ENCODE measurements at regions not wholly inside any gene's neighbourhood (a gene's known extent, or its start where the extent isn't known, plus 50 kb on each side); places are given as distances from the start of the nearest gene placed in this dataset.

DNA sequence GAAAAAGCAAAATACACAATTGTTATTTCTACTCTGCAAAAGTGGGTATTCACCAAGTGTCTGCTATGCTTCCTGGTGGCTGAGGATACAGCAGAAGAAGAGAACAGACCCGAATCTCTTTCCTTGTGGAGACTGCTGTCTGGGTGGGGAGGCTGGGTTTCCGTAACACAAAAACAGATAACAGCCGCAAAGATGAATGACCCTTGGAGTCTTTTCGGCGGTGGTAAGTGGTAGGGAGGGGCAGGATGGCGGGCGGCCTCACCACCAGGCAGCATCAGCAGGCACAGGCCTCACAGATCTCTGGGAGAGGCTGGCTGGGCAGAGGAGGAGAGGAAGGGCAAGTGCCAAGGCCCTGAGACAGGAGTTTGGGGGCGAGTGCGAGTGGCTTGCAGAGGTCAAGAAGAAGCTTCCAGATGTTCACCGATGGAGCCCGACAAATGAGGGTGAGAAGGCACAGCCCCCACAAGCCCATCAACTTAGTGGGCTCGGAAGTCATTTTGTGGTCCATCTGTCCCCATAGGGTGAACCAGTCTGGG, 164.2 kb downstream of the RHOU start:
- DNase-seq = no peak

DNA sequence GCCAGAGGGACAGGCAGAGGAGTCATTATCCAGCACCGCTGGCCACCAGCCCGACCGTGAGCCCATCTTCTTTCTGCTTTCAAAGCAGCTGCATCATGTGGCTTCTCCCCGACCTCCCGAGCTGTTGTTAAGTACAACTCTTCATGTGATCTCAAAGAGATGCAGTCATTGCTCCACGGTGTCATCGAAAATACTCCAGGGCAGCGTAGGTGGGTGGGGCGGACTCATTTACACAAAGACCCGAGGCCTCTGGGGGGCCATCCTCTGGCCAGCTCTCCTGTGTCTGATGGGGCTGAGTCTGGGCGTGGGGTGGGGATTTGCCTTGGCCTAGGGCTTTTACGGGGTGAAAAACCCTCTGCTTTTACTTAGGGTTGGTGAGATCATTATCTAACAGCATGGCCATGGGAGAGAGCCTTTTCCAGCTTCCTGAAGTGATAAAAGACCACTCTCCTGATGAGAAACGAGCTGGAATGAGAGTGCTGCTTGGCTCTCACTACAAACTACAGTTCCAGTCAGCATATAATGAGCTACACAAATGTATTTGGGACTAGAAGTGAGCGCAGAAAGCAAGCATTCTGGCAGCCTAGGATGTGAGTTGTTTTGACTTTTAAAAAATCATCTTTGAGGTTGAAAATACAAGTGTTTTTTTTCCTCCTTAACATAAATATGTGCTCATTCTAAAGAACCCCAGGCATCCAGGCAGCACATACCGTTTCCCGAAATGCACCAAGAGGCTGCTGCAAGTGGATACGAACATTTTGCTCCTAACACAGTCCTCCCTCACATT, 165.0 kb downstream of the RHOU start:
- DNase-seq = no peak

DNA sequence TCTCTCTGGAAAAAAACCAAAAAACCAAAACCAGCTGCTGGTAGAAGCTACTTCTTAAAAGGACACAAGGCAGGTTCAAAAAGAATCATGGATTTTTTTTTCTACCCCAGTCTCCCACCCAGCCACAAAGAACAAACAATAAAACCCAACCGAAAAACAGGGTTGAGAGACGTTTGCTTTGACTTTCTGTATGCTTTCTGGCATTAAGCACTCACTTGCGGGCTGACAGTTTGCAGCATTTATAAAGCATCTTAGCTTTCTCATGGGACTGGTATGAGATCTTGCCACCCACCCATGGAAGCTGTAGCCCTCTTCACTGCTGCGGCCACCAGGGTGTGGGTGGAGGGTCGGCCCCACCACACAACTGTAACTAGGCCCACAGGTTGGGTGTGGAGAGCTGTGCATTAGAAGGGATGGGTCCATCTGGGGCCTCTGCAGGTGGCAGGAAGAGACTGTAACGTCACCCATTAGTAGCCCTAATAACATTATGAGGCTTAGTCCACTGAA, 165.7 kb downstream of the RHOU start:
- no peak for DNase-seq

DNA sequence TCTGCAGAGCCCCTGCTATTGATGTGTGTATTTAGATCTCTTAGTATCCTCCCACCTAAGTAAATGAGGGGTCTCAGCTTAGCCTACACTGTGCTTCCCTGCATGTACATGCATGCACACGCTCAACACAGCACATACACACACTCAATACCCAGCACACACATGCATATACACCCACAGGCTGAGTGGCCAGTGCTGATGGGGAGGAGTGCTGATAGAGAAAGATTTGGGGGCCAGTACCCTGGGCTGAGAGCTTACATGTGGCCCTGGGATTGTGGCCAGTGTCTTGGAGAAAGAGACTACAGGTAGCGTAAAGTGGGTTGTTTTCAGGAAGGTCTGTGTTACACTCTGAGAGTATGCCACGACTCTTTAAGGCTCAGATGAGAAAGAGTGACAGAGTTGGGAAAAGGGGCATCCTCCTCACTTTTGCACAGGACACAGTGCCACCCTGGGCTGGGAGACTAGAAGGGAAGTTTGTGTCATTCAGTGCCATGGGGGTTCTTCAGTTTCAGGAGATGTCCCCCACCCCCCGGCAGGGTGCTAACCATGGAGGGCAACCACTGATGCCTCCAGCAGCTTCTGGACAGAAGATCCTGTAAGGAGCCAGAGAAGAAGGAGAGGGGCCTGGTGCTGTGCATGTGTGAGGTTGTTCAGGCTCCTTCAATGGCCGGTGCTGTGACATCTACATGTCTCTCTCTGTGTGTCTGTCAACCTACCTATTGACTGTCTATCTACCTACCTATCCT, 166.8 kb downstream of the RHOU start:
- no peak for DNase-seq

DNA sequence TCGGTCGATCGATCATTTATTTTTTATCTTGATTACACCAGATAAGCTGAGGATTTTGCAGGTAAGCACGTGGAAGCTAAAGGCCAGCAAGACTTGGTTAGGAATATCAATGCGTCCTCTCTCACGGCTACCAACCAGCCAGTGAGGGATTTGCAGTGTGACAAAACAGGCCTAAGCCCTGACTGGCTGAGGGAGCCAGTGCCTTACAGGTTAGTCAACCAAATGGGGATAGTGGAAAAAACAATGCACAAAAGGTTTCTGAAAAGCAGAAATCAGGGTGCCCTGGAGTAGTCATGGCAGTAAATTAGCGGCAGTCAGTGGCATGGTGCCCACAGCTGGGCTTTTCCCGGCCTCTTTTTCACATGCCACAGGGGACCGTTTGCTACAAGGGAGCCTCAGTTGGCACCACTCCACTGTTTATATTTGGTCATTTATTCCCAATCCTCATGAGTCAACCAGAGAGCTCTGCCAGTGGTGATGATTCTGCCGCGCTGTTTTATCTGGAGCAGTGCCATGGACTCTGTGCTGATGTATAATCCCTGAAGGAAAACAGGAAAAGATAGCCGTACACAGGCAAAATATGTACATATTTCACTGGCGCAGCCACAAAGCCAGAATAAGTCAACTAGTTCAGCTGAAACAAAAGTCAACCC, 167.6 kb downstream of the RHOU start:
- DNase-seq = no peak

DNA sequence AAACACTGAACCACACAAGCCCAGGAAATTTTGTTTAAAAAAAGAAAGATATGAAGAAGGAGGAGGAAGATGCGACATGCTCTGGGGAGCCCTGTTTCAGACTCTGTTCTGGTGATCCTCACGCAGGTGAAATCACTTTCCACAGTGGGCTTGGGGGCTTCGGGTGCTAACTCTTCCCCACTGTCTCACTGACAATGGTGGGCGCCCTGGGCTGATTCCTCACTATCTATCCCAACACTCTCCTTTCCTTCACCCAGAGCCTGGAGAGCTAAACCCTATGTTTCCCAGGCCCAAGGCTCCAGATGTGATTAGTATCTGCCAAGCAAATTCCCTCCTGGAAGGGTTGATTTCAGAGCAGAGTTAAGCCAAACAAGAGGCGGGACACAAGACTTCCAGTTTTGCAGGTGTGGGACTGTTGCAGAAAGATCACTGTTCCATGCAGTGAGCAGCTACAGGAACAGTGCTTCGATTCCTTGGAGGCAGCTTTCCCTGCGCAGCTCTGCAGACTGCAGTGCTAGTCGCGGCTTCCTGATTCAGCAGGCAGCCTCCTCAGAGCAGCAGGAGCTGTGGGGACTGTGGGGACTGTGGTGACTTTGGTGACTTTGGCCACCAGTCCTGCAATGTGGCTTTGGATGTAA, 168.3 kb downstream of the RHOU start:
- no peak for DNase-seq

DNA sequence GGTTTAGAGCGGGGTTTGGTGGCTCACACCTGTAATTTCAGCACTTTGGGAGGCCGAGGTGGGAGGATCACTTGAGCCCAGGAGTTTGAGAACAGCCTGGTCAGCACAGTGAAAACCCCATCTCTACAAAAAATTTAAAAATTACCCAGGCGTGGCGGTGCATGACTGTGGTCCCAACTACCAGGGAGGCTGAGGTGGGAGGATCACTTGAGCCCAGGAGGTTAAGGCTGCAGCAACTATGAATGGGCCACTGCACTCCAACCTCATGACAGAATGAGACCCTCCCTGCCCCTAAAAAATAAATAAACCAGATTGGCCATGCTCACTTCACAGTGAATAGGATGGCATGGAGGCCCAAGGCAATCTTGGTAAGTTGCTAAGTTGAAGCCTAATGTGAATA, 168.9 kb downstream of the RHOU start:
- DNase-seq = no peak

DNA sequence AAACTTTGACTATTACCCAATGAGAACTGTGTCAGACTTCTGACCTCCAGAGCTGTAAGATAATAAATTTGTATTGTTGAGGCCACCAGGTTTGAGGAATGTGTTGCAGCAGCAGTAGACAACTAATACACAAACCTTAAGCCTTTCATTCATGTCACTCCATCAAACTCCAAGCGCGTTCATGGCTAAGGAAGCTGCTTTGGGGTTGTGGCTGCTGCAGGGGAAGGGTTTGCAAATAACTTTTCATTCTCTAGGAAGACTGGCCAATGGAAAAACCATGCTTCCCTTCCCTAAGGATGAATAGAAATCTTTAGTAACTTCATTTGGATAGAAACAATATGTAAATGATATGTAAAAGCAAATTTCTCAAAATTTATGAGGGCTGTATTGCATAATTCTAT, 170.4 kb downstream of the RHOU start:
- no peak for DNase-seq

DNA sequence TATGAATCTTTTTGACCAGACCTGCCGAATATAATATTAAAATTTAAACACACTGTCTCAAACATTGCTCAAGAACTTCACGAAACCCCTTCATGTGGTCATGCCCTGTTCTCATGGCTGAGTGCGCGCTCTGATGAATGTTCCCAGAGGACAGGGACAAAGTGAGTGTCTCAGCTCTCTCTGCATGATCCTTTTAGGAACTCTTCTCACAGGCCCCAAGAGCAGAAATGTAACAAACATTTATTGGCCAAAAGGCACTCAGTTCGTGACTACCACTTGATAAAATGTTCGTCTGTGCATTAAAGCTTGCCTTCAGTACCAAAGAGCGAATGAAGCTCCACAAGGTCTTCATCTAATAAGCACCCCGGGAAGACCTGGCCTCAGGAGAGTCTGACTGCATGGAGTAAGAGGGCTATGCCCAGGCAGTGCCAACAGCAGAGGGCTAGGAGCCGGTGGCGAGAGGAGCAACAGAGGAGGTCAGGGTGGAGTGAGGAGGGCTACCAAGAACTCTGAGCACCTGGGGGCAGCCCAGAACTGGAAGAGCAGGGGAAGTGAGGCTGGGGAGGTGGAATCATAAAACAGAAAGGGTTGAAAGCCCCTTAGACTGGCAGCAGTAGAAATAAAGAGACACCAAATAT, 171.1 kb downstream of the RHOU start:
- no peak for DNase-seq

DNA sequence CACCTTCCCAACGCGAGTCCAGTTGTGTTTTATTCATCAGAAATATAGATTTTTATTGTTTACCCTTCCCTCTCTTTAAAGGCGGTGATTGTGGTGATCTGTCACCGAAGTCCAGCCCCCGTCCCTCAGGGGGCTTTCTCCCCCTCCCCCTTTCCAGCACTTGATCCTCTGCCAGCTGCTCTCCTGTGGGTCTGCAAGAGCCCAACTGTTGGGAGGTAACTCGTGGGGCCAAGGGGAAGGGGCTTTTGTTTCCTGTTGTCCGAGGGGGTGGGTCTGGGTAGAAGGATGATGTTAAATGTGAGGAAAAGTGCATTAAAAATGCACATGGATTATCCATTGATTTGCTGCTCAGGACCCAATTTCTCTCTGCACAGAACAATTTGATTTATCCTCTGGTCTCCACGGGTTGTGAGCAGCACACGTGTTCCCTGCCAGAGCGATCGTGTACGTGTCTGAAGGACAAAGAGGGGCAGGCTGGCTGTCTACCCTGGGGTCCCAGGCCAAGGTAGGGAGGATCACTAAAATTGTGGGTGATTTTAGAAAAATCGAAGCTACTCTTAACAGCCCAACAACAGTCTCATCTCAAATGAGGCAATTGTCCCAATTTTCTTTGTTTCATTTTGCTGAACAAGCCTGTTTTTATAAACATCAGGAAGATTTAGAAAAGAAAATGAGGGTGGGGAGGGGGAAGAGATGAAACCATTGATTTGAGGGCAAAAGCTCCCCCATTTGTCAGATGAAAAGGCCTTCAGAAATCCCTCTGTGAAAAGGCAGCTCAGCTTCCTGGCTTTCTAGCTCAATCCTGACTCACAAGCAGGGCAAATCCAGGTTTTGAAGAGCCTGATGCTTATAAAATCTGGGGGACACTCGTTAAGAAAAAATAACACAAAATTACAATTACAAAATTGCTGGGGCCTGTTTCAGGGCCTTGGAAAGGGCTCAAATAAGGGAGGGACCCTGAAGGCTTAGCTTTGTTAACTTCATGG, 176.2 kb downstream of the RHOU start:
- DNase-seq = no peak

DNA sequence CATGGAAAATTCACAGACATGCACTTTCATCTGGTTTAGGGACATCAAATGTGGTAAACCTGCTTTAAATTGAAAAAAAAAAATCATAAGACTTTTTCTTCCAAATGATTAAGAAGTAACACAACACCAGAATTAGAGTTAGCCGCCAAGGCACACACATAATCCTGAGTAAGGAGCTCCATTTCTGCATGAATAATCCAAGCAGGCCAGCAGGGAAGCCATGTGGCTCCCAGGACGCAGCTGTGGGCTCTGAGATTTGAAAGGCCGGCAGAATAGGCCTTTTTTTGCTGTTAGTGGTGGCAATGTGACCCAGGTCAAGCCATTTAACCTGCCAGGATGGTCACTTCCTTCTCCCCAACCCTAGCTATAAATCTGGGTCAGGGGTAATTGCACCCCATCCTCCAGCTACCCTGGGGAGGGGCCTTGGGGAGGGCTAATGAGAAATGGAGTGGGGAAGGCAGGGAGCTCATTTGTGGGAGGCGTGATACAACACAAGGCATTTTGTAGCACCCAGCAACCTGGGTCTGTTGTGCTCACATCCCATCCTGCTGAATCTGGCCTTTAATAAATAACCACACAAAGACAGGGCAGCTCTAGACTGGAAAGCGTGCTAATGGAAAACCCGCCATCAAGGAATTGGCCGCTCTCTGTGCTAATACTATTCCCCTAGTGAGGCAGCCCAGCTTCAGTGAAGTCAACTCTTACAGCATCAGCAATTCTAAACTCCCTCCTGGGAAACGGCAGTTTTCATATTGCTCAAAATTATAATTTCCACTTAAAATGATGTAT, 178.5 kb downstream of the RHOU start:
- no peak for DNase-seq

DNA sequence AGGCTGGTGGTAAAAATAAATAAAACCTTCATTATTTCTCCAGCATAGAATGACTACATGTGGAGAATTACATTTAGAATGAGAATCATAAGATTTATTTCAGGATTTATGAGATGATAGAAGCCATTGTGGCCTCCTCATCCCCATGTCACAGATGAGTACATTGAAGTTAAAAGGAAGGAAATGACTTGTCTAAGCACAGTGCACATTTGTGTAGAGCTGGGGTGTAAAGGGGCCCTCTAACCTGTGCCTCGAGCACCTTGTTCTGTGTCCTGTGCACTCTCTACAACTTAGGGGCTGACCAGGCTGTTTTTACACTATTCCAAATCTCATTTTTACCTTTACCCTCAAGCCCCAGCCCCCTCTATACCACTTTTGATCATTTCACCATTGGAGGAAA, 179.4 kb downstream of the RHOU start:
- DNase-seq = no peak

DNA sequence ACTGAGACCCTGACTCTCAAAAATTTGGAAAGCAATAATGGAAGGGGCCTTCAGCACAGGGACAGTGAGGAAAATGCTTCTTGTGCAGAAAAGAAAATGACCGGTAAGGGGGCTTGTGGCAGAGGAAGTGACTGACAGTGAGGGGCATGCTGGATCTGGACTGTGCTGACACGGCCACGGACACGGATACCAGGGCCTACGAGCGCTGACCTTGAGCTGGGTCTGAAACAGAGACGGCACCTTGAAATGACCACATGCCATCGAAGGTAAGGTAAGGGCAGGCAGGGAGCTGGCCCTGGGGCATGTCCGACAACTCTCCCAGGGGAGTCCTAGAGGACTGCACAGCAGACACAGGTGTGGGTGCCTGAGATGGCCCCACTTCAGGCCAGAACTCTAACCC, 182.1 kb downstream of the RHOU start:
- no peak for DNase-seq

DNA sequence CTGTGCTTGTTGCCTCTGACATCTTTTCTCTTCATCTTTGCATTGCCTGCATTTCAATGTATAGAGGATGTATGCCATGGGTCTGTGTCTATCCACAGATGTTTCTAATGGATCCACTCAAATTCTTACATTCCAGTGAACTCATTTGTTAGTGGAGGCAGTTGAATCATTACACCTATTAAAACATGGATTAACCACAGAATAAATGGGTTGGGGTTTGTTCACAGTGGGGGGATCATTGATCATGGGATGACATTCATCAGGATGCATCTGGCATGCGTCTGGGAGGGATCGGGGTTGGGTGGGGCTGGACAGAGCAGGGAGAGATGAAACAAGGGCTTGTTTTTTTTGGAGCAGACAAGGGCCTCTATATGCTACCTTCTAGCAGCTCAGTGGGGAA, 182.5 kb downstream of the RHOU start:
- DNase-seq = no peak

DNA sequence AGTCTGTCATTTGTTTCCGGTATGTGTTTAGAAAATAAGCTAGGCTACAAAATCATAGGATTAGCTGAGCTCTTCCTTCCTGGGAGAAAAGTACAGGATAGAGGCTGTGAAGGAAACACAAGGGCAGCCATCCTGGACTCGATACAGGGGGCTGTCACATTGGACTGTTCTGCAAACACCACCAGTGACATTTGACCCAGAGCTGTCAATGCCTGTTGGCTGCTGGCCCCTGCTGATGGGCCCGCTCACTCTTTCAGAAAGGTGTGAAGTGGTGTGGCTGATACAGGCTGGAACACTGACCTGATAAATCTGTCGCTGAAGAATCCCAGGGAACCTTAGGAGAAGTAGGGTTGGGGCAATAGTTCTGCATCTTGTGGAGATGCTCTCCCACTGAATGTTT, 183.1 kb downstream of the RHOU start:
- no peak for DNase-seq

DNA sequence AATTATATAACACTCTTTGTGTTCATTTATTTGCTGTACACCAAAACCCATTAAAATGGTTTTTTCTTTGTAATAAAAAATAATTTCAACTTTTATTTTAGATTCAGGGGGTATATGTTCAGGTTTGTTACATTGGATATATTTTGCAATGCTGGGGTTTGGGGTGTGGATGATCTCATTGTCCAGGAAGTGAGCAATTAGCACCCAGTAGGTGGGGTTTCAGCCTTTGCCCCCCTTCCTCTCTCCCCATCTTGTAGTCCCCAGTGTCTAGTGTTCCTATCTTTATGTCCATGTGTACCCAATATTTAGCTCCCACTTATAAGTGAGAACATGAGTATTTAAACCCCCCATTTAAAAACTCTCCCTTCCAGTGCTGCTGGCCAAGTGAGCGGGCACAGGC, 184.6 kb downstream of the RHOU start:
- no peak for DNase-seq

DNA sequence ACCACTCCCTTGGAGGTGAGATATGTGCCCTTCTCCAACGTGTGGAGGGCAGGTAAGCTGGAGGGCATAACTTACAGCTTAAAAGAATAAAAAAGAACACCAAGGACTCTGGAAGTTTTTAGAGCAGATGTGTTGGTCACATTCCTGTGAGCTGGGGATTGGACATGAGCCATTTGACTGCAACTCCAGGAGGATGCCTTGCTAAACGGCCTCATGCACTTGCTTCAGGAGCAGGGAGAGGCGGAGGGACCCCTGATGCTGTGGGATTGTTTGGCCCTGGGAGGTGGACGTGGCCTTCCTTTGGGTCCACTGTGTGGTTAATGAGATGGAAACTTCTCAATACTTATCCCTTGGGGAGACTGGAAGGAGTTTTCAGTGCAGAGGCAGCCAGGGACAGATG, 185.6 kb downstream of the RHOU start:
- DNase-seq = no peak

DNA sequence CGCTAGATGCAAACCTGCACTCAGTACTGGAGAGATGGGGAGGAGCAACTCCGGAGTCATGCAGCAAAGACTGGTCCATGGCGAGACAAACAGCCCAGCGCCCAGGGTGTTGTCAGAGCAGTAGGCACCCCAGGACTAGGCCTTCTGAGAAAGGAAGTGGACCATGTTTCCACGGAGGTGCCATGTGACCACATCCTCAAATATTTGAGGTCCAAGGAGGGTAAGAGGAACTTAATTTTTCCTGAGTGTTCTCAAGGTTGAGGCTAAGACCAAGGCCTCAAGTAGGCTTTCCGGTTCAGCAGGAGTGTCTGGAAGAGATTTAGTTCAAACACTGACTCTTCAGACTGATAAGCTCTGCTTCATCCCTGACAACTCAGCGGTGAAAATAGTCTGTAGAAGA, 186.2 kb downstream of the RHOU start:
- no peak for DNase-seq

DNA sequence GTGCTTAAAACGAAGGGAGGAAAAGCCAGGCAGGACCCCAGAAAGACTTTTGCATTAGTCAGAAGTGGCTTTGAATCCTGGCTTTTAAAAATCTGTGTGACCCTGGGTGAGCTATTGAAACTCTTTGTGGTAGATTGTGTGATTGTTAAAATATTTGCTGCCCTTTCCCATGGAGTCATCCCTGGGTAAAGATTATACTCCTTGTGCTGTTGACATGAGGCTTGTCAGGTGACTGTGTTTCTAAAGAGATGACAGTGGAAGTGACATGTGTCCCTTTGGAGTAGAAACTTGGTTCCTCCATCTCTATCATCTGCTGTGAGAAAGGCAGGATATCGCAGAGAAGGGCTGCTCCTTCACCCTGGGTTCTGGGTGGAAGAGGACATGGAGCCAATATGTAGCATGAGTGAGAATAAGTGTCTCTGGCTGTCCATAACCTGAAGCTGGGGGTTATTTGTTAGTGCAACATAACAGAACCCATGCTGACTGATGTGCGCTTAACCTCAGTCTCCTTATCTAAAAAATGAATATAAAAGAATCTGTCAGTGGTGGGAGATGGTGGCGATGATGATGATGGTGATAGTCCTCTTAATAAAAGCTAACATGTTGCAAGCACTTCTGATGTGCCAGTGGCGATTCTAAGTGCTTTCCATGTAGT, 187.6 kb downstream of the RHOU start:
- no peak for DNase-seq
